Activated naive CD4-positive, alpha-beta T cell treated with anti-CD3 and anti-CD28 coated beads, Interleukin-2, amount 50 U/mL, for 24 hours (primary cell): ENCODE measurements at regions not wholly inside any gene's neighbourhood (a gene's known extent, or its start where the extent isn't known, plus 50 kb on each side); places are given as distances from the start of the nearest gene placed in this dataset.

ENCODE experiments used
- H3K27ac Mint-ChIP-seq: one replicate; pipeline ENCODE4 v1.8.0; 2021; ENCODE audit warnings: mild to moderate bottlenecking, mixed read lengths
- H3K27me3 Mint-ChIP-seq: one replicate; pipeline ENCODE4 v1.8.0; 2021; ENCODE audit warnings: mixed read lengths
- H3K36me3 Mint-ChIP-seq: one replicate; pipeline ENCODE4 v1.8.0; 2021; ENCODE audit warnings: mixed read lengths
- H3K4me1 Mint-ChIP-seq: one replicate; pipeline ENCODE4 v1.8.0; 2021; ENCODE audit warnings: mixed read lengths
- H3K4me3 Mint-ChIP-seq: one replicate; pipeline ENCODE4 v1.8.0; 2021; ENCODE audit warnings: mild to moderate bottlenecking, mixed read lengths
- H3K9me3 Mint-ChIP-seq: one replicate; pipeline ENCODE4 v1.8.0; 2021; ENCODE audit warnings: mixed read lengths

DNA sequence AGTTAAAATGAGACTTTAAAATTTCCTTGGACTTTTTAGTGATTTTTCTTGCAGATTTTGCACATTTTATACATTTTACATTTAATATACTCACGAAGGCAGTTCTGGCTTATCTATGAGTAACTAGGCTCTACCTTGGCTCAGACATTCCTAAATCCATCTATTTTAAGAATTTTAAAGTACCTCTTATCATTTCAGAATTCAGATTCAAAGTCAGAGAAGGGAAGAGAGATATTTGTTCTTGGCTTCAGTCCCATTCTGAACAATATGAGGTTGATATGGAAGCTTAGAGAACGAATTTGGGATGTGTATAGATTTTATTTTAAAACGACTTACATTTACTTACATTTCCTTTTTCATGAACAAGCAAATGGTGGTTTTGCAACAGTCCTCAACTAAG, 230.2 kb downstream of the LMO4 start:
- Mint-ChIP-seq H3K4me1 (no peaks in the 10 kb centered on the region), H3K36me3 (no peaks in the 10 kb centered on the region), H3K27me3 (no peaks in the 10 kb centered on the region), H3K27ac (no peak overlapping the region), H3K4me3 (no peak overlapping the region), H3K9me3 (no peaks in the 10 kb centered on the region)

GRCh38 chr1:87560137-87560536, 231.5 kb downstream of the LMO4 start:
- H3K4me3 Mint-ChIP-seq, result no peak overlapping the region
- no peaks in the 10 kb centered on the region for H3K27me3 Mint-ChIP-seq
- H3K4me1 Mint-ChIP-seq, result no peaks in the 10 kb centered on the region
- no peaks in the 10 kb centered on the region for H3K9me3 Mint-ChIP-seq
- H3K27ac Mint-ChIP-seq, result no peak overlapping the region
- H3K36me3 Mint-ChIP-seq, result no peaks in the 10 kb centered on the region

DNA sequence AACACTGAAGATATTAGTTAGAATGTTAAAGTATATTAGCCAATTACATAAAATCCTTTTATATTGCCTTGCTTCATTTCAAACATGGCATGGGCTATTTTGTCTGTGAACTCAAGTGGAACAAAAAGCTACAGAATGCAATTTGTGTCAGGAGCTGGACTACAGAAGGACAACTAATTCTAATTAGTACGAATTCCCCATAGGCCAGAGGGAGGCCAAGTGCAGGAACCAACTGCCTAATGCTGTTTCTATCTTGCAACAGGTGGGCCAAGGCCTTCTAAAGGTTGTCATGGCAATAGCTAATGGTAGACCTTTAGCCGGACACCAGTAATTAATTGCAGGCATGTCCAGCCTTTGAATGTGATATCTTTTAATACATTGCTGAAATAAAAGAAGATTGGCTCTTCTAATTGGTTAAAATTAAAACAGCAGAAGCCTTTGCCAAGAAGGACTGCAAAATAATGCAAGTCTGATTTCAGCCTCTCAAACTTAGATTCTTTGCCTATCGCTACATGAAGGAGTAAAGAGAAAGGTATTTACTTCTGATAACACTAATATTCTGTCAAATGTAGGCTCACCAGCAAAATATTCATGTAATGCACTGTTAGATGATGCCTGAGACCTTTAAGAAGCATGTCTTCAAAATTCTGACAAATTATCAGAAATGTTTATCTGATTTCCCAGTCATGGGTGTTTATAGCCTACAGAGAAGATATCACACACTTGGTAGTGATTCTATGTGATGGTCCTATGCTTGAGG, 232.1 kb downstream of the LMO4 start:
- Mint-ChIP-seq H3K9me3 (no peaks in the 10 kb centered on the region), H3K27me3 (no peaks in the 10 kb centered on the region), H3K4me1 (no peaks in the 10 kb centered on the region), H3K36me3 (no peaks in the 10 kb centered on the region), H3K4me3 (no peak overlapping the region), H3K27ac (no peak overlapping the region)

- H3K4me3 Mint-ChIP-seq, result no peak overlapping the region
- H3K36me3 Mint-ChIP-seq, result no peaks in the 10 kb centered on the region
- no peaks in the 10 kb centered on the region for H3K4me1 Mint-ChIP-seq
- H3K27me3 Mint-ChIP-seq, result no peaks in the 10 kb centered on the region
- H3K9me3 Mint-ChIP-seq, result no peaks in the 10 kb centered on the region
- H3K27ac Mint-ChIP-seq, result no peak overlapping the region
These were observed 234.5 kb downstream of the LMO4 start for GRCh38 chr1:87563211-87563610.

GRCh38 chr1:87565861-87566260, 237.2 kb downstream of the LMO4 start:
- H3K36me3 Mint-ChIP-seq, result no peaks in the 10 kb centered on the region
- H3K4me3 Mint-ChIP-seq, result no peak overlapping the region
- no peaks in the 10 kb centered on the region for H3K9me3 Mint-ChIP-seq
- no peak overlapping the region for H3K27ac Mint-ChIP-seq
- no peaks in the 10 kb centered on the region for H3K27me3 Mint-ChIP-seq
- H3K4me1 Mint-ChIP-seq, result no peaks in the 10 kb centered on the region

DNA sequence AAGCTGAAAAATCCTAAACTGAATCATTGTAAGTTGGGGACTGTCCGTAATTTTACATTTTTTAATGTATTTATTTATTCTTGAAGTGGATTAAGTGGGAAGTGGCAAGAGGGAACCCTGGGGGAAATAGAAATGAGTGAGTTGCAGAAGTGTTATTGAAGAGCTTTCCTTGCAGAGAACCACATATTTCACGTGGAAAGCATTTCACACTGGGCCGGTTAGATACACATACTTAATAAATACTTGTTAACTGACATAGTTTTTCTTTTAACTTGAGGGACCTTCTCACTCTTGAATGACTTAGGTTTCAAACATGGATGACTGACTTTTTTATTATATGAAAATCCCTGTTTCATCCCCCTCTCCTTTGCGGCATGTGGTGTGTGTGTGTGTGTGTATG, 239.3 kb downstream of the LMO4 start:
- Mint-ChIP-seq H3K4me3 (no peak overlapping the region), H3K9me3 (no peaks in the 10 kb centered on the region), H3K36me3 (no peaks in the 10 kb centered on the region), H3K27me3 (no peaks in the 10 kb centered on the region), H3K4me1 (no peaks in the 10 kb centered on the region), H3K27ac (no peak overlapping the region)

GRCh38 chr1:87568911-87569310, 240.2 kb downstream of the LMO4 start:
- no peaks in the 10 kb centered on the region for H3K4me1 Mint-ChIP-seq
- H3K27me3 Mint-ChIP-seq, result no peaks in the 10 kb centered on the region
- no peak overlapping the region for H3K4me3 Mint-ChIP-seq
- H3K36me3 Mint-ChIP-seq, result no peaks in the 10 kb centered on the region
- H3K27ac Mint-ChIP-seq, result no peak overlapping the region
- no peaks in the 10 kb centered on the region for H3K9me3 Mint-ChIP-seq

GRCh38 chr1:87572008-87572407, 243.3 kb downstream of the LMO4 start:
- H3K9me3 Mint-ChIP-seq, result no peaks in the 10 kb centered on the region
- no peaks in the 10 kb centered on the region for H3K27me3 Mint-ChIP-seq
- H3K4me1 Mint-ChIP-seq, result no peaks in the 10 kb centered on the region
- no peak overlapping the region for H3K27ac Mint-ChIP-seq
- no peaks in the 10 kb centered on the region for H3K36me3 Mint-ChIP-seq
- no peak overlapping the region for H3K4me3 Mint-ChIP-seq

DNA sequence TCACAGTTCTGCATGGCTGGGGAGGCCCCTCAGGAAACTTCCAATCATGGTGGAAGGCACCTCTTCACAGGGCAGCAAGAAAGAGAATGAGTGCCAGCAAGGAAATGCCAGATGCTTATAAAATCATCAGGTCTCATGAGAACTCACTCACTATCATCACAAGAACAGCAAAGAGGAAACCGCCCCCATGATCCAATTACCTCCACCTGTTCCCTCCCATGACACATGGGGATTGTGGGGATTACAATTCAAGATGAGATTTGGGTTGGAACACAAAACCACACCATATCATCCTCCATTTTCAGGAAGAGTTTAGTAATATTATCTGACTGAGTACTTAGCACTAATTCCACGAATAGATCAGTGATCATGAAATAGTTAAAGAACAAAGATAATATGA, 244.2 kb downstream of the LMO4 start:
- Mint-ChIP-seq H3K4me3 (no peak overlapping the region), H3K27ac (no peak overlapping the region), H3K9me3 (no peaks in the 10 kb centered on the region), H3K36me3 (no peaks in the 10 kb centered on the region), H3K27me3 (no peaks in the 10 kb centered on the region), H3K4me1 (no peaks in the 10 kb centered on the region)

DNA sequence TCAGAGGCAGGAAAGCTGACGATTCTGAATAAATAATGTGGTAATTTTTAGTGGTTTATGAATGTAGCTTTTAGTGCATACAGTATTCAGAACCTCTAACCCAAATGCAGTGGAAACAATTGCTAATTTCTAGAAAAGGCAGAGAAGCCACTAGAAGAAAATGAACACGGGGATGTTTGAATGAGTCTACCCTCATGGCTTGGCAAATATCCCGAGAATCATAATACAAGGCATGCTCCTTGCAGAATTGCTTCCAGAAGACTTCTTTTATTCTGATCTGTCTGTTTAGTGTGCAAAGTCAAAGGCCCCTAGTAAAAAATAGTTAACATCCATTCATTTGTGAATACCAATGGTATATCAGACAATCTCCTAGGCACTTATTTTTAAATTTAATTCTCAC, 246.8 kb downstream of the LMO4 start:
- no peaks in the 10 kb centered on the region for H3K36me3 Mint-ChIP-seq
- H3K4me3 Mint-ChIP-seq, result no peak overlapping the region
- no peaks in the 10 kb centered on the region for H3K9me3 Mint-ChIP-seq
- peaks cover 3% of the 10 kb centered on the region for H3K27me3 Mint-ChIP-seq
- H3K27ac Mint-ChIP-seq, result no peak overlapping the region
- no peaks in the 10 kb centered on the region for H3K4me1 Mint-ChIP-seq

GRCh38 chr1:87578464-87578863, 249.8 kb downstream of the LMO4 start:
- Mint-ChIP-seq H3K4me3 (no peak overlapping the region), H3K9me3 (no peaks in the 10 kb centered on the region), H3K4me1 (no peaks in the 10 kb centered on the region), H3K27ac (no peak overlapping the region), H3K36me3 (no peaks in the 10 kb centered on the region), H3K27me3 (peaks cover 3% of the 10 kb centered on the region)

GRCh38 chr1:87583459-87583858, 254.8 kb downstream of the LMO4 start:
- Mint-ChIP-seq H3K27me3 (peaks cover 5% of the 10 kb centered on the region), H3K36me3 (no peaks in the 10 kb centered on the region), H3K27ac (no peak overlapping the region), H3K4me1 (no peaks in the 10 kb centered on the region), H3K9me3 (no peaks in the 10 kb centered on the region), H3K4me3 (no peak overlapping the region)

- H3K27me3 Mint-ChIP-seq, result peaks cover 2% of the 10 kb centered on the region
- no peaks in the 10 kb centered on the region for H3K36me3 Mint-ChIP-seq
- no peak overlapping the region for H3K4me3 Mint-ChIP-seq
These were observed 255.9 kb downstream of the LMO4 start for GRCh38 chr1:87584586-87584985.

DNA sequence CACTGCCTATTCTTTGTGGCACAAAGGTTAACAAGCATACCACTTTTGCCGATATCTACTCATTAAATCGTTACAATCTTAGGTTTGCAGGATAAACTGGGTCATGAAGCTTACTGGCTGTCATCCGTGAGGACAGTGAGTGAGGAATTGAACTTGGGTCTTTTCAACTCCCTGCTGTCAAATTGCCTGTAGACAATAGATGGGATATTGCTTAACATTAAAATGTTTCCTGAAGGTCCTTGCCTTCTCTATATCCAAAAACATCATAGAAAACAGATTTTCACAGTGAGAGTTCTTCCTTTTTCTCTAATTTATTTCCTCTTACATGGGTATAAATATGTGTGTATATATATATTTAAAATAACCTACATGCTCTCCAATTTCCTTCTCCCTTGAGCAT, 257.8 kb downstream of the LMO4 start:
- Mint-ChIP-seq H3K4me1 (no peaks in the 10 kb centered on the region), H3K9me3 (no peaks in the 10 kb centered on the region), H3K27ac (no peak overlapping the region), H3K36me3 (no peaks in the 10 kb centered on the region), H3K27me3 (peaks cover 2% of the 10 kb centered on the region), H3K4me3 (no peak overlapping the region)

More at GRCh38 chr1:87584586-87584985, 255.9 kb downstream of the LMO4 start:
- no peak overlapping the region for H3K27ac Mint-ChIP-seq
- H3K4me1 Mint-ChIP-seq, result no peaks in the 10 kb centered on the region
- H3K9me3 Mint-ChIP-seq, result no peaks in the 10 kb centered on the region

GRCh38 chr1:87588495-87588894, 259.8 kb downstream of the LMO4 start:
- Mint-ChIP-seq H3K27me3 (peaks cover 3% of the 10 kb centered on the region), H3K9me3 (no peaks in the 10 kb centered on the region), H3K27ac (no peak overlapping the region), H3K4me1 (no peaks in the 10 kb centered on the region), H3K36me3 (no peaks in the 10 kb centered on the region), H3K4me3 (no peak overlapping the region)

- Mint-ChIP-seq H3K9me3 (no peaks in the 10 kb centered on the region), H3K4me3 (no peak overlapping the region), H3K36me3 (no peaks in the 10 kb centered on the region), H3K27ac (no peak overlapping the region), H3K27me3 (peaks cover 3% of the 10 kb centered on the region), H3K4me1 (no peaks in the 10 kb centered on the region)
These were observed 262.8 kb downstream of the LMO4 start for GRCh38 chr1:87591492-87591891.

DNA sequence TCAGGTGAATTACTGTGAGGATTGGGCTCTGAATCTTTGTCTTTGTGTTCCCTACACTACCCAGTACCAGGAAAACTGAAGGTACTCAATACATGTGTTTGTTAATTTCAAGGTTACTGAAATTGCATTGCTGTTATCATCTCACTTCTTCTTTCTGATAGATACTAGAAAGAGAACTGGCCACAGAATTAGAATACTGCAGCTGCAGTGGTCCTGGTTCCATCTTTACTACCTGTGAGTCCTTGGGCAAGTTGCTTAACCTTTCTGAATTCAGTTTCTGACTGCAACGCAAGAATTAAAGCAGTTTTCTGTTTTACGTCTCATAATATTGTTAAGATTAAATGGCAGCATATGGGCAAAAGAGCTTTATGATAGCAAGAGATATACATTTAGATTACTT, 263.5 kb downstream of the LMO4 start:
- peaks cover 3% of the 10 kb centered on the region for H3K27me3 Mint-ChIP-seq
- no peaks in the 10 kb centered on the region for H3K4me1 Mint-ChIP-seq
- no peak overlapping the region for H3K4me3 Mint-ChIP-seq
- H3K36me3 Mint-ChIP-seq, result no peaks in the 10 kb centered on the region
- no peaks in the 10 kb centered on the region for H3K9me3 Mint-ChIP-seq
- no peak overlapping the region for H3K27ac Mint-ChIP-seq
